GM12892 (cell line): ENCODE measurements at regions not wholly inside any gene's neighbourhood (a gene's known extent, or its start where the extent isn't known, plus 50 kb on each side); places are given as distances from the start of the nearest gene placed in this dataset.

Experiments
- POLR2A ChIP-seq: IDR thresholded peaks from 2 replicates; pipeline ENCODE4 v1.6.1; 2011; ENCODE audit warnings: low read depth, low read length, control low read depth
- TAF1 ChIP-seq: IDR thresholded peaks from 2 replicates; pipeline ENCODE4 v1.6.1; 2011; ENCODE audit warnings: low read depth, mild to moderate bottlenecking, control low read depth, low read length, borderline replicate concordance

DNA sequence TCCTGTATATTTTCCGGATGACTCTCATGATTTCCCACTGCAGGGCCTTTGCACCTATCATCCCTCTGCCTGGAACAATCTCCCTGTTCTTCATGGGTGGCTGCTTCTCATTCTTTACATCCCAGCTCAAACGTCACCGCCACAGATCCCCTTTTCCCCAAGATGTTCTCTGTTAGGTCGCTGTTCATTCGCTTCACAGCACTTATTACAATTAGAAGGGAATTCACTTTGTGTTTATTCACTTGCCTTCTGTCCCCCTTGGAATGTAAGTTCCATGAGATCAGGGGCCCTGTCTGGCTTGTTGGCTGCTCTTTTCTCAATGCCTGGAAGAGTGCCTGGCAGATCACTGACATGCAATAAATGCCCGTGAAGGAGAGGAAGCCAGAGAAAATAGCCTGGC lies 106.7 kb downstream of the FOXI3 start:
- TF ChIP-seq POLR2A: no peak
- TF ChIP-seq TAF1: no peak
